ENCODE measurements at regions not wholly inside any gene's neighbourhood (a gene's known extent, or its start where the extent isn't known, plus 50 kb on each side); places are given as distances from the start of the nearest gene placed in this dataset.

DNA sequence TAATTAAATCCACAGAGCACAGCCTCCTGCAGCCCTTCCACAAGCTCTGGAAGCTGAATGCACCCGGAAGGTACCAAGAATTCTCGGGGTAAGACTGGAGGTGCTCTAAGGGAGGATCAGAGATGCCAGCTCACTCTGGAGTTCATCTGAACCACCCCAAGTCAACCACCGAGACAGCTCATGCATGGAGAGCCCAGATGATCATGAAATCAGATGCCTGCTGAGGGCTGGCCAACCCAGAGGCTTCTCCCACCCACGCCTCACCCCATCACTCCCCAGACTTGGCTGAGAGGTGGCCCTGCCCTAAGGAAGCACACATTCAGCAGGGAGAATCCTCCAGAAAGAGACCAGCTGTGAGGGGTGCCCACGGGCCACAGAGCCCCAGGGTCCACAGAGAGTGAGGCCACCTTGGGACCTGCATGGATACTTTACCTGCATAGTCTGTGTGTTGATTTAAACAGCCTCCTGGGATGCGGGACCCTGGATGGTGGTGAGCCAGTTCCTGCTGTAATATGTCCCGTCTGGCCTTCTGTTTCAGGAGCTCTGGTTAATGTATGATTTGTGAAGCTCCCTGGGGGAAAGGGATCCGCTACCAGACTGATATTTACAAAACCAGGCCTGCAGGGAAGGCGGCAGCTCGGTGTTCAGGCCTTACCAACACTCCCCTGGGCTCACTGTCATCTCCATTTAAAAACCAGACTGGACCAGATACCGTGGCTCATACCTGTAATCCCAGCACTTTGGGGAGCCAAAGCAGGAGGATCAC is 64.9 kb downstream of the INSIG1 start:
- no peak overlapping the region for H2AFZ ChIP-seq (ENCODE audit: low read depth, low read length, severe bottlenecking)
- H3K9ac ChIP-seq (ENCODE audit: low read length), result no peak overlapping the region
- no peaks in the 10 kb centered on the region for H3K79me2 ChIP-seq (ENCODE audit: insufficient read depth, low read length)
- H4K20me1 ChIP-seq (ENCODE audit: low read depth, low read length), result no peaks in the 10 kb centered on the region
- H3K9me3 ChIP-seq (ENCODE audit: insufficient read depth, low read length), result no peaks in the 10 kb centered on the region
- H3K9me2 ChIP-seq (replicated peaks; ENCODE audit: insufficient read depth, low read length), result no peaks in the 10 kb centered on the region
- H3K27ac ChIP-seq (ENCODE audit: low read depth, low read length), result no peak overlapping the region
- no peaks in the 10 kb centered on the region for H3K27me3 ChIP-seq (ENCODE audit: low read length)
- TF ChIP-seq EZH2phosphoT487 (conservative IDR thresholded peaks at IDR 0.05; ENCODE audit: low read length), result no peak
- TF ChIP-seq, protein P1, sequence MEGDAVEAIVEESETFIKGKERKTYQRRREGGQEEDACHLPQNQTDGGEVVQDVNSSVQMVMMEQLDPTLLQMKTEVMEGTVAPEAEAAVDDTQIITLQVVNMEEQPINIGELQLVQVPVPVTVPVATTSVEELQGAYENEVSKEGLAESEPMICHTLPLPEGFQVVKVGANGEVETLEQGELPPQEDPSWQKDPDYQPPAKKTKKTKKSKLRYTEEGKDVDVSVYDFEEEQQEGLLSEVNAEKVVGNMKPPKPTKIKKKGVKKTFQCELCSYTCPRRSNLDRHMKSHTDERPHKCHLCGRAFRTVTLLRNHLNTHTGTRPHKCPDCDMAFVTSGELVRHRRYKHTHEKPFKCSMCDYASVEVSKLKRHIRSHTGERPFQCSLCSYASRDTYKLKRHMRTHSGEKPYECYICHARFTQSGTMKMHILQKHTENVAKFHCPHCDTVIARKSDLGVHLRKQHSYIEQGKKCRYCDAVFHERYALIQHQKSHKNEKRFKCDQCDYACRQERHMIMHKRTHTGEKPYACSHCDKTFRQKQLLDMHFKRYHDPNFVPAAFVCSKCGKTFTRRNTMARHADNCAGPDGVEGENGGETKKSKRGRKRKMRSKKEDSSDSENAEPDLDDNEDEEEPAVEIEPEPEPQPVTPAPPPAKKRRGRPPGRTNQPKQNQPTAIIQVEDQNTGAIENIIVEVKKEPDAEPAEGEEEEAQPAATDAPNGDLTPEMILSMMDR (IDR thresholded peaks at IDR 0.05; ENCODE audit: insufficient read depth, low read length, poor library complexity, severe bottlenecking), result no peak
- no peak overlapping the region for H3K4me3 ChIP-seq (ENCODE audit: insufficient read depth, low read length, poor library complexity, severe bottlenecking)
- H3F3A ChIP-seq (ENCODE audit: insufficient read depth), result no peaks in the 10 kb centered on the region
- no peaks in the 10 kb centered on the region for H3K36me3 ChIP-seq (ENCODE audit: low read length)
- H3K4me2 ChIP-seq (ENCODE audit: low read depth, low read length, poor library complexity, severe bottlenecking), result no peak overlapping the region

- no peak overlapping the region for H3K4me2 ChIP-seq (ENCODE audit: low read depth, low read length, poor library complexity, severe bottlenecking)
- H3K36me3 ChIP-seq (ENCODE audit: low read length), result no peaks in the 10 kb centered on the region
- TF ChIP-seq EZH2phosphoT487 (conservative IDR thresholded peaks at IDR 0.05; ENCODE audit: low read length), result no peak
- TF ChIP-seq, protein P1 (IDR thresholded peaks at IDR 0.05; ENCODE audit: insufficient read depth, low read length, poor library complexity, severe bottlenecking), result no peak
- no peak overlapping the region for H3K9ac ChIP-seq (ENCODE audit: low read length)
- no peak overlapping the region for H2AFZ ChIP-seq (ENCODE audit: low read depth, low read length, severe bottlenecking)
- no peaks in the 10 kb centered on the region for H4K20me1 ChIP-seq (ENCODE audit: low read depth, low read length)
- H3K27me3 ChIP-seq (ENCODE audit: low read length), result no peaks in the 10 kb centered on the region
- no peaks in the 10 kb centered on the region for H3K9me2 ChIP-seq (replicated peaks; ENCODE audit: insufficient read depth, low read length)
- H3K79me2 ChIP-seq (ENCODE audit: insufficient read depth, low read length), result no peaks in the 10 kb centered on the region
- H3F3A ChIP-seq (ENCODE audit: insufficient read depth), result no peaks in the 10 kb centered on the region
- no peak overlapping the region for H3K4me3 ChIP-seq (ENCODE audit: insufficient read depth, low read length, poor library complexity, severe bottlenecking)
- no peak overlapping the region for H3K27ac ChIP-seq (ENCODE audit: low read depth, low read length)
- no peaks in the 10 kb centered on the region for H3K9me3 ChIP-seq (ENCODE audit: insufficient read depth, low read length)
Measured at GRCh38 chr7:155363146-155363539, 65.5 kb downstream of the INSIG1 start.

DNA sequence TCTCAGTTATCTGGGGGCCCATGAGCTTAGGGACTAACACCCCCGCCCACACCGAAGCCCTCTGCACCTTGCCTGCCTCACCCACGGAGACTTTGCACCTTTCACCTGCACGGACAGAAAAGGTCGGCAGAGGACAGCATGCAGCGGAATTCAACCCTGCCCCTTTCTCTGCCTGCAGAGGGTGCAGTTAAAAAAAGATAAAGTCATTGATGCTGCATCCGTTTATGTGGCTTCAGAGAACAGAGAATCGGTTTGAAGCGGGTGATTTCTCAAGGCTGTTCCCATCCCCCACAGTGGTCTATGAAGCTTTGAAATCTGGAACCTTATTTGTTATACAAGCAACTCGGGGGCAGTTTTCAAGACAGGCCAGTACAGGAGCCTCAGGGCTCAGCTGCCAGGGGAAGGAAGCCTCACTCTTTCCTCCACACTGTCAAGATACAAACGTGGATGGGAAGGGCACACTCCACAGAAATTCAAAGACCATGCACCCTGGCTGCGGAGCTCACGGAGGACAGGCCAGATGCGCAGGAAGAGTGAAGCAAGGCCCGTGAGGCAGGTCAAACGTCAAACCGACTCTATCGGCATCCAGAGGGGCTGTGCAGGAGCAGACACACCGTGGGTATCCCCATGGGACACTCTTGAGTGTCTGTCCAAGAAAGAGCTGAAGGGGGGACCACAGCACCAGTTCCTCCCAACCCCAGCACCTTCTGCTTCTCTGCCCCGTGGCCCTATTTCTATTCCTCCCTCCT is 66.3 kb downstream of the INSIG1 start:
- Histone ChIP-seq H3K4me3 (ENCODE audit: insufficient read depth, low read length, poor library complexity, severe bottlenecking) (no peak overlapping the region), H3K79me2 (ENCODE audit: insufficient read depth, low read length) (no peaks in the 10 kb centered on the region), H3F3A (ENCODE audit: insufficient read depth) (no peaks in the 10 kb centered on the region), H3K9ac (ENCODE audit: low read length) (no peak overlapping the region), H3K9me2 (replicated peaks; ENCODE audit: insufficient read depth, low read length) (no peaks in the 10 kb centered on the region), H3K4me2 (ENCODE audit: low read depth, low read length, poor library complexity, severe bottlenecking) (no peak overlapping the region), H3K36me3 (ENCODE audit: low read length) (no peaks in the 10 kb centered on the region), H3K27me3 (ENCODE audit: low read length) (no peaks in the 10 kb centered on the region), H2AFZ (ENCODE audit: low read depth, low read length, severe bottlenecking) (no peak overlapping the region), H3K27ac (ENCODE audit: low read depth, low read length) (no peak overlapping the region), H3K9me3 (ENCODE audit: insufficient read depth, low read length) (no peaks in the 10 kb centered on the region), H4K20me1 (ENCODE audit: low read depth, low read length) (no peaks in the 10 kb centered on the region)
- TF ChIP-seq EZH2phosphoT487 (conservative IDR thresholded peaks at IDR 0.05; ENCODE audit: low read length), result no peak
- TF ChIP-seq, protein P1 (IDR thresholded peaks at IDR 0.05; ENCODE audit: insufficient read depth, low read length, poor library complexity, severe bottlenecking), result no peak

Measured in SU-DHL-6 (cell line).